ENCODE measurements at regions not wholly inside any gene's neighbourhood (a gene's known extent, or its start where the extent isn't known, plus 50 kb on each side); places are given as distances from the start of the nearest gene placed in this dataset.

DNA sequence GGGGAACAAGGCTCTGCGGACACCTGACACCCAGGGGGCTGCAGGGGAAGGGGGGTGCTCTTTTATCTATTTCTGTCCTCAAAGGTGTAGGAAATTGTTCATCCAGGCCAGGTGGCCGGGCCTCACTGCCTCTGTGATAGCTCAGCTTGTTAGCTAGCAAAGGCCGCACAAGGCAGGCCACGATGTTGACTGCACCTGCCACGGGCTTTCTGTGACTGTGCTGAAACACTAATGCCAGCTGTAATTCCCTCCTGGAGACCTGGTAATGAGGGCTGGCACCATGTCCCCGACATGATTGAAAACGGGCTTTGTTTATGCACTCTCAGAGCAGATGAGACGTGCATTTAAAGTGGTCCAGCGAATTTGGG, 61.4 kb upstream of the APCDD1L start:
- Histone ChIP-seq H2BK12ac (ENCODE audit: low read depth, low read length) (no peak overlapping the region), H2AK5ac (ENCODE audit: low read depth, low read length) (no peak overlapping the region), H3K36me3 (ENCODE audit: control insufficient read depth in 2 of 4, insufficient read depth in 4 of 4, low read length in 3 of 4) (no peaks in the 10 kb centered on the region), H3K14ac (ENCODE audit: insufficient read length) (no peak overlapping the region), H3K4me3 (ENCODE audit: extremely low read depth in 1 of 4, insufficient read depth in 2 of 4, low read depth in 3 of 4, low read length in 4 of 4) (no peak overlapping the region), H2BK15ac (ENCODE audit: low read length) (no peak overlapping the region), H4K8ac (ENCODE audit: extremely low read depth, insufficient read depth, low read length) (no peak overlapping the region), H3K79me1 (ENCODE audit: low read depth, low read length) (no peaks in the 10 kb centered on the region), H3K4me2 (ENCODE audit: insufficient read depth in 1 of 2, low read depth in 2 of 2, low read length in 2 of 2) (no peak overlapping the region), H3K9ac (replicated peaks in 1 of 4; ENCODE audit: extremely low read depth in 1 of 4, low read depth in 3 of 4, low read length in 3 of 4) (no peak overlapping the region), H4K91ac (replicated peaks; ENCODE audit: insufficient read length, low read length) (no peak overlapping the region), H3K18ac (ENCODE audit: extremely low read depth, low read length) (no peak overlapping the region), H4K20me1 (replicated peaks in 1 of 2; ENCODE audit: control insufficient read depth in 1 of 2, insufficient read depth in 2 of 2, low read length in 2 of 2) (no peaks in the 10 kb centered on the region), H3K4me1 (replicated peaks in 1 of 4; ENCODE audit: control insufficient read depth in 3 of 4, insufficient read depth in 4 of 4, low read length in 3 of 4) (peaks cover 0 to 9% (median 2%) of the 10 kb centered on the region in 4 experiments; a peak in 5 of 7 replicates), H3K56ac (replicated peaks; ENCODE audit: insufficient read length, low read depth, low read length) (no peak overlapping the region), H3K23ac (ENCODE audit: insufficient read length) (no peak overlapping the region), H2BK20ac (ENCODE audit: low read length) (no peak overlapping the region), H3K79me2 (ENCODE audit: control insufficient read depth in 1 of 2, insufficient read depth in 2 of 2, low read length in 2 of 2) (no peaks in the 10 kb centered on the region), H3K27ac (ENCODE audit: low read depth, low read length) (no peak overlapping the region), H3K23me2 (ENCODE audit: low read depth, low read length) (peaks cover 2% of the 10 kb centered on the region; the same call in 1 of the 2 replicates), H4K5ac (ENCODE audit: insufficient read length, low read depth, low read length) (no peak overlapping the region), H2BK120ac (replicated peaks; ENCODE audit: low read depth, low read length) (no peak overlapping the region), H3K4ac (replicated peaks; ENCODE audit: insufficient read length, low read depth, low read length) (no peak overlapping the region), H3K9me3 (ENCODE audit: insufficient read depth in 2 of 2, low read depth in 1 of 2, low read length in 1 of 2) (no peaks in the 10 kb centered on the region), H3K27me3 (replicated peaks in 1 of 4; ENCODE audit: control insufficient read depth in 3 of 4, extremely low read depth in 1 of 4, insufficient read depth in 3 of 4, low read length in 3 of 4) (no peaks in the 10 kb centered on the region; a peak in 2 of 7 replicates), H2AFZ (ENCODE audit: low read length) (no peak overlapping the region), H2BK5ac (ENCODE audit: low read depth, low read length) (no peak overlapping the region)
- FAIRE-seq (no peak), DNase-seq (ENCODE audit: low read depth in 1 of 2, low spot score in 2 of 2) (no peak)
- ChIA-PET POLR2A (ENCODE audit: partially characterized antibody) (no interaction called here), CTCF (ENCODE audit: partially characterized antibody) (interaction anchor here (0.9 to 2.0 kb wide), 2 partner anchors 36 to 95 kb away, joined by 3 to 5 read pairs; no protein-coding TSS in a partner anchor)
- WGBS, 2 experiments (ENCODE audit: extremely low coverage in 1 of 2, insufficient coverage in 1 of 2, insufficient read length in 1 of 2, insufficient replicate concordance in 2 of 2, low coverage in 1 of 2, low lambda C conversion rate in 2 of 2, missing lambda C conversion rate in 1 of 2) = 95% methylated on average over 9 of the region's 9 CpGs; no CpG with 5 or more reads in 1 of the 2 experiments
- TF ChIP-seq SP4 (IDR thresholded peaks at IDR 0.05; ENCODE audit: low read length) = no peak

Data from H1 (cell line).